Osteoblast (primary cell): ENCODE measurements at regions not wholly inside any gene's neighbourhood (a gene's known extent, or its start where the extent isn't known, plus 50 kb on each side); places are given as distances from the start of the nearest gene placed in this dataset.

Experiments
- DNase-seq: peaks from one replicate; pipeline ENCODE4 v3.0.0; 2011; ENCODE audit warnings: low spot score, mixed read lengths; ENCODE audit not compliant: insufficient read length; ENCODE audit errors: missing footprints
- H2AFZ ChIP-seq: 2 replicates; pipeline ENCODE4 v1.6.0; 2011; ENCODE audit warnings: mild to moderate bottlenecking, low read length
- H3K27ac ChIP-seq: 2 replicates; pipeline ENCODE4 v1.5.1; 2011; ENCODE audit warnings: mild to moderate bottlenecking, low read depth, low read length, moderate library complexity
- H3K27me3 ChIP-seq: 2 replicates; pipeline ENCODE4 v1.6.0; 2012; ENCODE audit warnings: mild to moderate bottlenecking, control low read depth, inconsistent platforms, low read length, moderate library complexity; ENCODE audit not compliant: insufficient read depth
- H3K36me3 ChIP-seq: 2 replicates; pipeline ENCODE4 v1.5.1; 2011; ENCODE audit warnings: mild to moderate bottlenecking, low read length, control low read depth, moderate library complexity; ENCODE audit not compliant: insufficient read depth
- H3K4me1 ChIP-seq: 2 replicates; pipeline ENCODE4 v1.5.1; 2011; ENCODE audit warnings: mild to moderate bottlenecking, low read length, control low read depth, moderate library complexity; ENCODE audit not compliant: insufficient read depth
- H3K4me2 ChIP-seq: 2 replicates; pipeline ENCODE4 v1.6.0; 2011; ENCODE audit warnings: mild to moderate bottlenecking, low read length; ENCODE audit not compliant: insufficient read depth
- H3K4me3 ChIP-seq: fragments of 200-600 bp; sonication (generic); 3 replicates; pipeline ENCODE4 v1.5.1; 2012; ENCODE audit warnings: mild to moderate bottlenecking, low read length, inconsistent platforms; ENCODE audit not compliant: insufficient read depth
- H3K79me2 ChIP-seq: 2 replicates; pipeline ENCODE4 v1.6.0; 2012; ENCODE audit warnings: mild to moderate bottlenecking, low read length, control low read depth, inconsistent platforms; ENCODE audit not compliant: insufficient read depth
- H3K9me3 ChIP-seq: 2 replicates; pipeline ENCODE4 v1.5.1; 2011; ENCODE audit warnings: low read depth, low read length, control low read depth
- H4K20me1 ChIP-seq: 2 replicates; pipeline ENCODE4 v1.6.0; 2012; ENCODE audit warnings: mild to moderate bottlenecking, low read length, control low read depth; ENCODE audit not compliant: insufficient read depth
- TF ChIP-seq, protein P1 (sequence below): IDR thresholded peaks from 2 replicates; pipeline ENCODE4 v1.5.1; 2011; ENCODE audit warnings: mild to moderate bottlenecking, low read depth, low read length, moderate library complexity; ENCODE audit errors: extremely low read depth

GRCh38 chr4:152028131-152028530 is 267.3 kb upstream of the GATB start:
- Histone ChIP-seq H3K27me3 (peaks cover 3% of the 10 kb centered on the region), H3K9me3 (no peaks in the 10 kb centered on the region), H3K79me2 (no peaks in the 10 kb centered on the region), H3K4me2 (no peak overlapping the region), H2AFZ (no peak overlapping the region), H3K4me3 (no peak overlapping the region), H3K36me3 (no peaks in the 10 kb centered on the region), H3K27ac (no peak overlapping the region), H3K4me1 (no peaks in the 10 kb centered on the region), H4K20me1 (no peaks in the 10 kb centered on the region)
- DNase-seq, result no peak
- TF ChIP-seq, protein P1, sequence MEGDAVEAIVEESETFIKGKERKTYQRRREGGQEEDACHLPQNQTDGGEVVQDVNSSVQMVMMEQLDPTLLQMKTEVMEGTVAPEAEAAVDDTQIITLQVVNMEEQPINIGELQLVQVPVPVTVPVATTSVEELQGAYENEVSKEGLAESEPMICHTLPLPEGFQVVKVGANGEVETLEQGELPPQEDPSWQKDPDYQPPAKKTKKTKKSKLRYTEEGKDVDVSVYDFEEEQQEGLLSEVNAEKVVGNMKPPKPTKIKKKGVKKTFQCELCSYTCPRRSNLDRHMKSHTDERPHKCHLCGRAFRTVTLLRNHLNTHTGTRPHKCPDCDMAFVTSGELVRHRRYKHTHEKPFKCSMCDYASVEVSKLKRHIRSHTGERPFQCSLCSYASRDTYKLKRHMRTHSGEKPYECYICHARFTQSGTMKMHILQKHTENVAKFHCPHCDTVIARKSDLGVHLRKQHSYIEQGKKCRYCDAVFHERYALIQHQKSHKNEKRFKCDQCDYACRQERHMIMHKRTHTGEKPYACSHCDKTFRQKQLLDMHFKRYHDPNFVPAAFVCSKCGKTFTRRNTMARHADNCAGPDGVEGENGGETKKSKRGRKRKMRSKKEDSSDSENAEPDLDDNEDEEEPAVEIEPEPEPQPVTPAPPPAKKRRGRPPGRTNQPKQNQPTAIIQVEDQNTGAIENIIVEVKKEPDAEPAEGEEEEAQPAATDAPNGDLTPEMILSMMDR, result no peak

- H3K4me3 ChIP-seq, result no peak overlapping the region
- no peaks in the 10 kb centered on the region for H3K9me3 ChIP-seq
- H3K4me2 ChIP-seq, result no peak overlapping the region
- no peaks in the 10 kb centered on the region for H3K36me3 ChIP-seq
- peaks cover 3% of the 10 kb centered on the region for H3K27me3 ChIP-seq
- no peaks in the 10 kb centered on the region for H3K4me1 ChIP-seq
- no peak for DNase-seq
- no peak overlapping the region for H2AFZ ChIP-seq
- no peak overlapping the region for H3K27ac ChIP-seq
- H4K20me1 ChIP-seq, result no peaks in the 10 kb centered on the region
- H3K79me2 ChIP-seq, result no peaks in the 10 kb centered on the region
- TF ChIP-seq, protein P1, result no peak
These were observed 264.1 kb upstream of the GATB start for GRCh38 chr4:152024881-152025280.

GRCh38 chr4:152023674-152024073 is 262.9 kb upstream of the GATB start:
- H3K4me1 ChIP-seq, result no peaks in the 10 kb centered on the region
- no peak overlapping the region for H3K4me3 ChIP-seq
- no peaks in the 10 kb centered on the region for H3K79me2 ChIP-seq
- H3K36me3 ChIP-seq, result no peaks in the 10 kb centered on the region
- TF ChIP-seq, protein P1, result no peak
- H4K20me1 ChIP-seq, result no peaks in the 10 kb centered on the region
- H2AFZ ChIP-seq, result no peak overlapping the region
- no peak for DNase-seq
- H3K4me2 ChIP-seq, result no peak overlapping the region
- no peaks in the 10 kb centered on the region for H3K9me3 ChIP-seq
- no peak overlapping the region for H3K27ac ChIP-seq
- peaks cover 3% of the 10 kb centered on the region for H3K27me3 ChIP-seq

DNA sequence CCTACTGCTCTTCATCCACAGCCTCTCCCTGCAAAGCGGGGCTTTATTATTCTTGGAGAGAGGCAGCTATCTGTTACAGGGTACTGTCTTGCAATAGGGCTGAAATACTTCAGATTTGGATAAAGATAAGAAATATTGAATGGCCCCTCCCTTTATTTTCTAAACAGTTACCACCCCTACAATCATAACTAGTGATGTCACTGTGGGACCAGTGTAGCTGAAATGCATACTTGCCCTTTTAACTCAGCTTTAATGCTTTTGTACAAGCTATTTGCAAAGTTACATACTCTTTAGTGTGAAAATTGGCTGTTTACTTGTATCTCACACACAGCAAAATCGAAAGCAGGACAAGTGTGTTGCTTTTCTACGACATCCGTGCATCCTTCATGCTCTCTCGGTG is 261.7 kb upstream of the GATB start:
- Histone ChIP-seq H2AFZ (no peak overlapping the region), H4K20me1 (no peaks in the 10 kb centered on the region), H3K4me1 (no peaks in the 10 kb centered on the region), H3K27ac (no peak overlapping the region), H3K4me3 (no peak overlapping the region), H3K79me2 (no peaks in the 10 kb centered on the region), H3K36me3 (no peaks in the 10 kb centered on the region), H3K27me3 (no peaks in the 10 kb centered on the region), H3K4me2 (no peak overlapping the region), H3K9me3 (no peaks in the 10 kb centered on the region)
- no peak for DNase-seq
- TF ChIP-seq, protein P1, result no peak
